HFFc6 (cell line): ENCODE measurements at regions not wholly inside any gene's neighbourhood (a gene's known extent, or its start where the extent isn't known, plus 50 kb on each side); places are given as distances from the start of the nearest gene placed in this dataset.
"Not testable (repeated sequence)": the region's sequence is repeated elsewhere in the genome, so short reads cannot be mapped to it uniquely, and the experiment has no call there.

ENCODE experiments used
- DNase-seq: peaks from one replicate; pipeline ENCODE4 v3.0.0-alpha.2; 2018
- H3K27ac Mint-ChIP-seq: 2 replicates; pipeline ENCODE4 v1.8.0; 2020; ENCODE audit warnings: mild to moderate bottlenecking, mixed read lengths
- H3K27me3 Mint-ChIP-seq: 2 replicates; pipeline ENCODE4 v1.8.0; 2021; ENCODE audit warnings: mild to moderate bottlenecking, moderate library complexity, mixed read lengths; ENCODE audit not compliant: insufficient read depth
- H3K36me3 Mint-ChIP-seq: 2 replicates; pipeline ENCODE4 v1.8.0; 2021; ENCODE audit warnings: low read depth, mixed read lengths
- H3K4me1 Mint-ChIP-seq: 2 replicates; pipeline ENCODE4 v1.8.0; 2020; ENCODE audit warnings: low read depth, mixed read lengths
- H3K4me3 Mint-ChIP-seq: 2 replicates; pipeline ENCODE4 v1.8.0; 2020; ENCODE audit warnings: mild to moderate bottlenecking, moderate library complexity, mixed read lengths
- H3K9me3 Mint-ChIP-seq: 2 replicates; pipeline ENCODE4 v1.8.0; 2020; ENCODE audit warnings: mild to moderate bottlenecking, mixed read lengths

DNA sequence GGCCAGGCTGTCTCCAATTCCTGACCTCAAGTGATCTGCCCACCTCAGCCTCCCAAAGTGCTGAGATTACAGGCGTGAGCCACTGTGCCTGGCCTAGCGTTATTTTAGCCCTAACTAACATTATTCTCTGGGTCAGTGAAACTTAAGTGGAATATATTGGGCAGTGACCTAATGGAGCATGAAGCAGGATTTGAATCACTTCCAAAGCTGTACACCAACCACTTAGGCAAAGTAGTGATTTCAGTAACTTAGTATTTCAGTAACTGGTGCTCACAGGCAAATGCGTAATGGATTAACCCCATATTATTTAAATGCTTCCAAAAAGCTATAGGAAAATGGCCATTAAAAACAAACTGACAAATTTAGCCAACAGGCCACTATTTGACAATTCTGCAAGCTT is 142.6 kb downstream of the FAM72B start:
- H3K9me3 Mint-ChIP-seq, H3K27ac Mint-ChIP-seq, H3K36me3 Mint-ChIP-seq, H3K4me1 Mint-ChIP-seq, H3K27me3 Mint-ChIP-seq, DNase-seq, H3K4me3 Mint-ChIP-seq: not testable (repeated sequence)

DNA sequence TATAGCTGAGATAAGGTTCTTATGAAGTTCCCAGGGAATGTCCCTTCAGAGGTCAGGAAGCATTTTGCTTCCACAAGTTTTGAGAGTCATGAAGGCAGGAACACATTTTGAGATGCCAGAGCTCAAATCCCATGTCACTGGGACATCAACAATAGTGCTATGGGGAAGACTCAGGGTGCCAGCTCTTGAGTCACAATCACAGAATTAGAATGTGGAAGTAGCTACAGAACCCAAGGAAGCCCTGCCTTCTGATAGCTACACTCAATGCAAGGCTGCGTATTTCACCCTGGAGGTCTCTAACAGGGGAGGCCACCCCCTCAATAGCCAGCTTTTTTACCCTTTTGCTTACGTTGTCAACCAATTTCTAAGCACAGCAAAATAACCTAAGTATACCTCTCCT is 141.3 kb downstream of the FAM72B start:
- H3K4me1 Mint-ChIP-seq: not testable (repeated sequence)

DNA sequence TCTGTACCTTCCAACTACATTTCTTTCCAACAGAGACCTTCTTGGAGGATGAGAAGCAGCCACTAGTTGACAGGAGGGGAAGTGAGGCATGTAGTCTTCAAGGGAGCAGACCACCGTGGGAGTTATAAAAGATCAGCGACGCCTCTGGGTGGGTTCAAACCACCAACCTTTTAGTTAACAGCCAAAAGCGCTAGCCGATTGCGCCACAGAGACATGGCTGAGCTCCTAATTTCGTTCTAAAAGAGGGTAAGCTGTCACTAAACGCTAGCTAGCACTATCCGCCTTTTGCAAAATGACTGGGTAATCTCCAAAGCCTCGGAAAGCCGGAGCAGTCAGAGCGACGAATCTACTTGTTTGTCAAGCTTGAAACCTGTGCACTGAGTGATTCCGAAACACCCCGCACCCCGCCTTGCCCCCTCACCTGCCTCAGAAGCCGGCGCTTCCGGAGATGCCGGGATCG is 135.8 kb downstream of the FAM72B start:
- not testable (repeated sequence) for DNase-seq, H3K4me3 Mint-ChIP-seq, H3K36me3 Mint-ChIP-seq, H3K9me3 Mint-ChIP-seq, H3K4me1 Mint-ChIP-seq, H3K27ac Mint-ChIP-seq
- peaks cover 11% of the 10 kb centered on the region for H3K27me3 Mint-ChIP-seq

More for the DNA sequence above, 141.3 kb downstream of the FAM72B start:
- not testable (repeated sequence) for H3K36me3 Mint-ChIP-seq, H3K9me3 Mint-ChIP-seq, H3K4me3 Mint-ChIP-seq, DNase-seq, H3K27me3 Mint-ChIP-seq, H3K27ac Mint-ChIP-seq

DNA sequence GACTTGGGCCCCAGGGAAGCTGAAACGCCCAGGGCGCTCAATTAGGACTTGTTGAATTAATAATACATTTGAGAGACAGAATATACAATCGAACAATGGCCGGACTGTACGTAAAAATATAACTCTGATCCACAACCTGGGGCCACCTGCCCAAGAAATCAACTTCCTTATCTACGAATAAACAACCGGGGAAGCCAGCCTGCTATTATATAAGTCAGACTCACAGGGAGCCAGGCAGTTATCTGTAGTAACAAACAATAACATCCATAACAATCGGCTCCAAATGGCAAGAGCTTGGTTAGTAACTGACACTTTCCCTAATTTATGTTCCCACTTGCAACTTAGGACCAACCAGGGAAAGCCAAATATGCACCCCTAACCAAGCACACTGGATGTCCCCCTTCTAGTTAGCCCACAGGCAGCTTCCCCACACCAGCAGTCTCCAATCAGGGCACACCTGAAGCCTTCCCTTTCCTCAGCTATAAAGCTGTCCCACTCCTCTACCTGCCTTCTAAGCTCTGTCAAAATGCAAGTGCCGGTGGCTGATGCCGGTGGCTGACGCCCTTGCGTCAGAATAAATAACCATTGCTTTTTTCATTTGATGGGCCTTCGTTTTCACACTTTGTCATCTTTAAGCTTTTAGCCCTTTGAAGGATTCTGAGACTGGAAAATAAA is 135.2 kb downstream of the FAM72B start:
- H3K27ac Mint-ChIP-seq, DNase-seq, H3K9me3 Mint-ChIP-seq, H3K36me3 Mint-ChIP-seq, H3K4me3 Mint-ChIP-seq, H3K4me1 Mint-ChIP-seq: not testable (repeated sequence)
- peaks cover 11% of the 10 kb centered on the region for H3K27me3 Mint-ChIP-seq

DNA sequence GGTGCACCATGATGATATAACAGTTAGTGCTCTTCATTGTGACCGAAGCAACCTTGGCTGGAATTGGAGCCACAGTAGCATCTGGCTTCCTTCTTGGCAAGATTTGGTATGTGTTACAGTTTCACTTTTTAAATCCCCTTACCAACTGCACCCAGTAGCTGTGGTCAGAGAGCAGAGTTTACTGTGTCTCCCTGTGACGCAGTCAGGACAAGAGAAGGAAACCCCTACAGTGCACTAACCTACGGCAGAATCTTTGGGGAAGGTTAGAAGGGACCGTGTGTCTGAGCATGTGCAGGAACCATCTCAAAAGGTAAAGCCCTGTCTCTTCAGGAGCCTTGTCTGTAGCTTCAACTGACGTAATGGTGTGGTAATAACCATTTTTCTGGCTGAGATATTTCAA is 134.0 kb downstream of the FAM72B start:
- H3K4me1 Mint-ChIP-seq, H3K9me3 Mint-ChIP-seq, H3K27ac Mint-ChIP-seq, H3K4me3 Mint-ChIP-seq, H3K36me3 Mint-ChIP-seq, DNase-seq: not testable (repeated sequence)
- H3K27me3 Mint-ChIP-seq: peaks cover 11% of the 10 kb centered on the region

DNA sequence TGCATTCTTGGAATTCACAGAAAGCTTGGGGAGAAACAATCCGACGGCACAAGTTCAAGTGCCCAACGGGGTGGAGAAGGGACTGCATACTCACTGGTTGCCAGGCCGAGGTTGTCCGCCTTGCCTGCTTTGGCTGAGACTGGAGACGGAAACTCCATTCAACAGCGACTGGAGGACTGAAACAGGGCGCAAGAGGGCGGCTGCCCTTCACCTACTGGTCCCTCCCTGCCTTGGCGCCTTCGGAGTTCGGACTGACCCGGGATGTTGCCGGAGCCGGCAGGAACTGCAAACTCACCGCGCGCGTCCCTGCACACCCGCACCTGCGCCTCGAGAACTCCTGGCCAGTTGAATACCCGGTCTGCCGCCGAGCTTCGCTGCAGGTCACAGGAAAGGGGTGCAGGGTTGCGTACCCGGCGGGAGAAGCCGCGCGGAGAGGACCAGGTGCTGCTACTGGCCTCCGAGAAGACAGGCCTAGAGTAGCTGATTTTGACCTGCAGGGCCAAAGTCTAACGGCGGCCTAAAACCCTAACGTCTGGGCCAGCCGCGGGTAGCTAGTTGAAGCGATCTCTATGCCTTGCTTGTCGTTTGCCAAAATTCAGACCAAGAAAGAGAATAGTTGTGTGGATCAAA is 132.9 kb downstream of the FAM72B start:
- not testable (repeated sequence) for H3K27ac Mint-ChIP-seq, H3K4me3 Mint-ChIP-seq, H3K36me3 Mint-ChIP-seq, H3K9me3 Mint-ChIP-seq, H3K4me1 Mint-ChIP-seq, DNase-seq
- H3K27me3 Mint-ChIP-seq: peaks cover 11% of the 10 kb centered on the region

DNA sequence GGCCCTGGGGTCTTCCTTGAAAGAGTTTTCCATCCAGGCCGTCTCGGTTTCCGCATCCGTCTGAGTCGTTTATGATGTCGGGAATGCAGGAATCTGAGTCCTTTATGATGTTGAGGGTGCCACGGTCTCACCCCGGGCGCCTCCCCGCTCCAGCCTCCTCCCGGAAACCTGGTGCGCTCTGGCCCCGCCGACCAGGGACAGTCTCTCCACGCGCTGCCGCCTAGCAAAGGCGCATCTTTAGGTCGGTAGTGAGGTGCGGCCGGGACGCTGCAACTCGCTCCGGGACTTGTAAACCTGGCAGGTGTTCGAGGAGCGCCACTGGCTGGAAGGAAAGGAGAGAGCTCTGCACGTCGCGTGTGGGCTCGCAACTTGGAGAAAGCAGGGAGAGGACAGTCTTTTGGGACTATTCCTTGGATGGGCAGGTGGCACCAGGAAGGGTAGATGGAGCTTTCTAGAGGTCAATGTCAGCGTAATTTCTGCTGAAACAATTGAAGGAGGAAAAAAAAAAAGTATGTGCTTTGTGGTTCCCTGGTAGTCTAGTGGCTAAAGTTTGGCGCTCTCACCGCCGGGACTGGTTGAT is 132.0 kb downstream of the FAM72B start:
- peaks cover 11% of the 10 kb centered on the region for H3K27me3 Mint-ChIP-seq
- not testable (repeated sequence) for H3K36me3 Mint-ChIP-seq, H3K9me3 Mint-ChIP-seq, DNase-seq, H3K4me3 Mint-ChIP-seq, H3K27ac Mint-ChIP-seq, H3K4me1 Mint-ChIP-seq

DNA sequence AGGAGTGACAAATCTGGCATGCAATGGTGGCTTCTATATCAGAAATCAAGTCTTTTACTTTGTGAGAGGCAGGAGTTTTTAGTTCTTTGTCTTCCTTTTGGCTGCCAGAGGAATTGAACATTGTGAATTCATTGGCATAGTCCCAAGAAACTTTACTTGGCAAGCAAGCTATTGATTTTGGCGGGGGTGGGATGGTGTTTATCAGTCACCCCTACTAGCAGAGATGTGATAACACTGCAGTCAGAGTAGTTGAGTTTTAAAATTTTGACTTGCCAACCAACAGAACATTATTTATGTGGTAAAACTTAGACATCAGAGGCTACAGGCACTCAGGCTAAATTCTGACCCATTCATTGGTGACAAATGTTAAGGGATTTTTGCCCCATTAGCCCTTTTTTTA is 129.2 kb downstream of the FAM72B start:
- H3K27me3 Mint-ChIP-seq: peaks cover 14% of the 10 kb centered on the region
- H3K36me3 Mint-ChIP-seq, H3K9me3 Mint-ChIP-seq, H3K4me3 Mint-ChIP-seq, H3K27ac Mint-ChIP-seq, DNase-seq, H3K4me1 Mint-ChIP-seq: not testable (repeated sequence)

DNA sequence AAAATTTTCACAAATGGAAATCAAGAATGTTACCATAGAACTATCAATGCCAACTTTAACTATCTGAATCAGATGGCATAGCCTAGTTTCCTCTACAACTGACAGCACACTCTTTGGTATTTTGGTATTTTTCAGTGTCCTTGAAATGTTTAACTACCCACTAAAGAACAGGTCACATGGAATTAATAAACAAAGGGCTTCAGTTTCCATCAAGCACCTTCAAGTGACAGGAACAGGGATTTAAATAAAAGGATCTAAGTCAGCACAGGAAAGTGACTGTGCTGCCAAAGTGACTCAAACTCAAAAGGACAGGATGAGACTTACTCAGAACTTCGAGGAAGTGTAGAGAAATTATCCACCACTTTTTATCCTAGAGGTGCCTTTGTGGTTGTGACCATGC is 117.2 kb downstream of the FAM72B start:
- not testable (repeated sequence) for H3K4me3 Mint-ChIP-seq, H3K9me3 Mint-ChIP-seq, H3K27ac Mint-ChIP-seq, DNase-seq, H3K36me3 Mint-ChIP-seq, H3K4me1 Mint-ChIP-seq, H3K27me3 Mint-ChIP-seq

DNA sequence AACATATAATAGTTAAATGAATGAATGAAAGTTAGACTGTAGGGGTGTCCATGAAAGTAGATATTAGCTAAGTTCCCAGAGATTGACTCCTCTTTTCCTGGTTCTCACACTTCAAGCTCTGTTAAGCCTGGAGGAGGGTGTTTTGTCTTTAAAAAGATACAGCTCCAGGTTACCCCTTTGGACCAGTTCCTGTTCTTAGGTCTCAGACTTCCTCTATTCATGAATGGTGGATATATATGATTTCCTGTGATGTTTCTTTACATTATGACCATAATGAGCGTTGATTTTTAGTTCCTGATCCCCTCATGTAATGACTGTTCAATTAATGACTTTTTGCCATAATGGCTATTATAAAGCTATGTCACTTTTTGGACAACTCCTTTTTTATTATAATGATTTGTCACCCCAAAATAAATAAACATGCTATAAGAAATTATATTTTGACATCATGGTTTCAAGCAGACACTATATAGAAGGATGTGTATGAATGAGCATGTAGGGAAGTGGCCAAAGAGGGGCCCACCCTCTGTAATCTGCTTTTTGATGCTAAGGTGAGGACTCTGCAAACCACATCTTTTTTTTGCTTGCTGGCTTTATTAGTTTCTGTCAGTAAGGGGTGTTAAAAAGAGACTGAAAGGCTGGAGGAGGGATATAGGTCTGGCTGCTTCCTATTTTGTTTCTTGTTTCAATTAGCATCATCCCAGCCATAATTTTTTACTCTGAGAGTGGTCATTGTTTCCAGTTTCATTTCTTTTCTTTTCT is 115.2 kb downstream of the FAM72B start:
- DNase-seq, H3K4me1 Mint-ChIP-seq, H3K36me3 Mint-ChIP-seq, H3K4me3 Mint-ChIP-seq, H3K27me3 Mint-ChIP-seq, H3K9me3 Mint-ChIP-seq, H3K27ac Mint-ChIP-seq: not testable (repeated sequence)

DNA sequence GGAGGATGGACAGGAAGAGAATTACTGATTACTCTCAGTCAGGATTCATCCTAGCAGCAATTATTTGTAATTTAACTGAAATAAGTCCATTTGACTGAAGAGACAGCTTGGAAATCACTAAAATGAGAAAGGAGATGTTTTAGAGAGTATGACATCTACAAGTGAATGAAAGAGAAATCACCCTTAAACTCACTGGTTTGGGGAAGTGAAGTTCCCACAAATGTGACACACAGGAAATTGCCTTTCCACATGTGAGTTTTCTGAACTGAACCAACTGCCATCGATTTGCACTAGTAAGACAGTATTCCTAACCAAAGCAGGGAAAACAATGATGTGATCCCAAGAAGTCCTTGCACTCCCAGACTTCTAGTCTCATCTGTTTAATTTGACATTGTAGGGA is 110.3 kb downstream of the FAM72B start:
- H3K4me3 Mint-ChIP-seq, DNase-seq, H3K4me1 Mint-ChIP-seq, H3K27me3 Mint-ChIP-seq, H3K27ac Mint-ChIP-seq, H3K36me3 Mint-ChIP-seq, H3K9me3 Mint-ChIP-seq: not testable (repeated sequence)

DNA sequence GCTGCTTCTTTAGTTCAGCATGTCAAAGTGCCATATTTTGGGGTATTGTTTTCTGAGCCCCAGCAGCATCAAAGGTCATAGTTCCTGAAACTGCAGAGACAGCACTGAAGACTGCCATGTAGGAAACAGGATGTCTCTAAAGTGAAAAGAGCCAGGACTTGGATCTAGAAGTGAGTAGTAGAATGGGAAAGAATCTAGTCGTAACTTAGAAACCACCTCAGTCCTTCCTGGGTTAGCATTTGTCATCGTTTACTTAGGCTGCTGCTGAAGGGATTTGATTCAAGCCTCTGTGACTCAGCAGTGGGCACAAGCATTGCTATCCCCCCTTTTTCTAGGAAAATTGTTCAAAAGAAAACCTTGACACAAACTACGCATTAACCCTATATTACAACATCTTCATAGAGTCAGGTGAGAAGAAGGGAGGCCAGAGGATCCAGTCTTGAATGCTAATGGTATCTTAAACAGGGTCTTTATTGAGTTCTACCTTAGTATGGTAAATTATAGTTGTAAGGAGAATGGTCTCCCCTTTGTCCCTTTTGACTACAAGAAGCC is 108.8 kb downstream of the FAM72B start:
- H3K27ac Mint-ChIP-seq, H3K4me3 Mint-ChIP-seq, DNase-seq, H3K27me3 Mint-ChIP-seq, H3K36me3 Mint-ChIP-seq, H3K9me3 Mint-ChIP-seq, H3K4me1 Mint-ChIP-seq: not testable (repeated sequence)

DNA sequence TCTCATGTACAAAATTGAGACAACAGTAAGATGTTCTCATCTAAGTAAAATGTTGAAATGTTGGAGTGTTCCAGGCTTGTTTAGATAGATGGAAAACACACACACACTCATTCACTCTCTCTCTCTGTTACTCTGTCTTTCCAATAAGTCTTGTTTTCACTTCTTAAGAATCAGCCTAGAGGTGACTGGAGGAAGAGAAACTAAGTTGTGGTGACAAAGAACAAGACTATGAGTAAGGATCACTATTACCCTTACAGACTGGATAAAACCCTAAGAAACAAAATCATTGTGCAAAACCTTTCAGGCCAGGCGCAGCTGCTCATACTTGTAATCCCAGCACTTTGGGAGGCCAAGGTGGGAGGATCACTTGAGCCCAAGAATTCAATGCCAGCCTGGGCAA is 107.5 kb downstream of the FAM72B start:
- not testable (repeated sequence) for DNase-seq, H3K9me3 Mint-ChIP-seq, H3K4me1 Mint-ChIP-seq, H3K27me3 Mint-ChIP-seq, H3K4me3 Mint-ChIP-seq, H3K27ac Mint-ChIP-seq, H3K36me3 Mint-ChIP-seq
